K562 (cell line): ENCODE measurements at regions not wholly inside any gene's neighbourhood (a gene's known extent, or its start where the extent isn't known, plus 50 kb on each side); places are given as distances from the start of the nearest gene placed in this dataset.

ENCODE experiments used
- ATAC-seq: fragments of 200-7000 bp; cut with Tn5 transposase; 3 replicates; pipeline ENCODE4 v1.9.1; 2020; ENCODE audit warnings: moderate library complexity
- BruUV-seq: library from RNA; stranded (reverse); fragments of 400-500 nt; replicated peaks from 2 replicates; lab custom pipeline; 2021; lab: Mats Ljungman, UMichigan
- CTCF ChIA-PET: fragments of 300-600 bp; formaldehyde crosslinking; extraction: SDS; loops from one replicate; lab custom pipeline; 2021; ENCODE audit warnings: low intra/inter-chr PET ratio; lab: Yijun Ruan, JAX
- POLR2A ChIA-PET: fragments of 300-600, 350-650 bp; sonication (Branson Sonifier 250); formaldehyde crosslinking; extraction: SDS; loops from one replicate; lab custom pipeline; 2021; ENCODE audit warnings: antibody characterized with exemption, inconsistent platforms; lab: Yijun Ruan, JAX
- DNase-seq, 4 experiments: peaks; one replicate each; pipeline versions ENCODE4 v3.0.0 to v3.0.0-alpha.2; 2011 to 2018; ENCODE audit warnings: low spot score in 3 of 4, mixed read lengths in 3 of 4; ENCODE audit errors: extremely low read depth in 1 of 4
- FAIRE-seq: peaks from 2 replicates; lab custom pipeline; 2011; peaks lifted over from hg19 to GRCh38; lab: Jason Lieb, UNC
- H2AFZ ChIP-seq: 2 replicates; pipeline ENCODE4 v1.6.0; 2011; ENCODE audit warnings: low read depth, low read length, control low read depth, inconsistent platforms
- H3K27ac ChIP-seq: fragments of 200-600 bp; 3 replicates; pipeline ENCODE4 v1.8.0; 2011; ENCODE audit warnings: low read depth, mild to moderate bottlenecking, control low read depth, inconsistent platforms, low read length, moderate library complexity, mixed read lengths; ENCODE audit errors: extremely low read depth
- H3K27me3 ChIP-seq, 2 experiments: fragments of 300-600 bp in 1 of 2; 2 replicates in 1 of 2; 3 replicates in 1 of 2; pipeline versions ENCODE4 v1.6.0 to v1.8.0; 2011; ENCODE audit warnings: inconsistent platforms in 2 of 2, low read length in 2 of 2, mild to moderate bottlenecking in 1 of 2, mixed read lengths in 1 of 2, moderate library complexity in 1 of 2; ENCODE audit not compliant: control insufficient read depth in 2 of 2, insufficient read depth in 2 of 2
- H3K36me3 ChIP-seq: fragments of 300-600 bp; 3 replicates; pipeline ENCODE4 v1.8.0; 2011; ENCODE audit warnings: mild to moderate bottlenecking, low read length, inconsistent platforms; ENCODE audit not compliant: control insufficient read depth, insufficient read depth
- H3K4me1 ChIP-seq, 2 experiments: fragments of 200-600 bp in 1 of 2; replicated peaks in 1 of 2; 2 replicates in 1 of 2; 3 replicates in 1 of 2; pipeline versions ENCODE4 v1.5.1 to v1.8.0; 2011; ENCODE audit warnings: inconsistent platforms in 2 of 2, low read length in 2 of 2, mild to moderate bottlenecking in 1 of 2, mixed read lengths in 1 of 2, moderate library complexity in 1 of 2; ENCODE audit not compliant: control insufficient read depth in 2 of 2, insufficient read depth in 2 of 2
- H3K4me2 ChIP-seq: 2 replicates; pipeline ENCODE4 v1.6.1; 2011; ENCODE audit warnings: low read length, control low read depth, inconsistent platforms, mixed read lengths; ENCODE audit not compliant: insufficient read depth
- H3K4me3 ChIP-seq: fragments of 200-600 bp; sonication (generic), shearing (Covaris generic); 2 replicates; pipeline ENCODE4 v1.5.1; 2016; ENCODE audit warnings: control low read depth, inconsistent platforms
- H3K79me2 ChIP-seq: fragments of 200-600 bp; 3 replicates; pipeline ENCODE4 v1.8.0; 2011; ENCODE audit warnings: low read length, inconsistent platforms; ENCODE audit not compliant: control insufficient read depth, insufficient read depth
- H3K9ac ChIP-seq, 2 experiments: 2 replicates each; pipeline versions ENCODE4 v1.6.0 to v1.6.1; 2011; ENCODE audit warnings: low read depth in 2 of 2, low read length in 2 of 2, control low read depth in 1 of 2, inconsistent platforms in 1 of 2, mild to moderate bottlenecking in 1 of 2, mixed read lengths in 1 of 2; ENCODE audit not compliant: insufficient read depth in 1 of 2
- H3K9me1 ChIP-seq: one replicate; pipeline ENCODE4 v1.6.0; 2011; ENCODE audit warnings: inconsistent platforms, mild to moderate bottlenecking, low read length, moderate library complexity; ENCODE audit not compliant: control insufficient read depth, insufficient read depth
- H3K9me3 ChIP-seq: replicated peaks from 2 replicates; pipeline ENCODE4 v1.5.1; 2011; ENCODE audit warnings: low read depth, low read length, inconsistent platforms; ENCODE audit not compliant: control insufficient read depth, insufficient read depth
- H4K20me1 ChIP-seq: replicated peaks from 2 replicates; pipeline ENCODE4 v1.6.1; 2011; ENCODE audit warnings: low read length, inconsistent platforms, mixed read lengths; ENCODE audit not compliant: control insufficient read depth, insufficient read depth
- CC2D1A ChIP-seq: fragments of 450-650 bp; IDR thresholded peaks from 2 replicates; pipeline ENCODE4 v1.6.1; 2017; ENCODE audit warnings: mild to moderate bottlenecking
- EHMT2 ChIP-seq: fragments of 450-650 bp; IDR thresholded peaks from 2 replicates; pipeline ENCODE4 v1.6.1; 2018; ENCODE audit warnings: antibody characterized with exemption
- L3MBTL2 ChIP-seq: fragments of 450-650 bp; IDR thresholded peaks from 2 replicates; pipeline ENCODE4 v1.6.1; 2016; ENCODE audit warnings: mild to moderate bottlenecking, moderate library complexity
- MEIS2 ChIP-seq: fragments of 450-650 bp; IDR thresholded peaks from 2 replicates; pipeline ENCODE4 v1.6.1; 2014; ENCODE audit warnings: mild to moderate bottlenecking; ENCODE audit not compliant: partially characterized antibody
- MIER1 ChIP-seq: fragments of 450-650 bp; IDR thresholded peaks from 2 replicates; pipeline ENCODE4 v1.6.1; 2016; ENCODE audit warnings: antibody characterized with exemption, mild to moderate bottlenecking, low read depth
- POLR2G ChIP-seq: fragments of 200-400 bp; formaldehyde crosslinking; IDR thresholded peaks from 2 replicates; pipeline ENCODE4 v1.6.1; 2017; ENCODE audit warnings: low read depth, mild to moderate bottlenecking, antibody characterized with exemption, low read length, moderate library complexity
- THRB ChIP-seq: fragments of 450-650 bp; formaldehyde crosslinking; conservative IDR thresholded peaks from 2 replicates; pipeline ENCODE4 v1.4.0; 2022; ENCODE audit warnings: mild to moderate bottlenecking, missing genetic modification characterization
- ZEB2 ChIP-seq: fragments of 450-650 bp; IDR thresholded peaks from 2 replicates; pipeline ENCODE4 v1.6.1; 2016
- ZNF253 ChIP-seq: fragments of 250-450 bp; sonication (Bioruptor Pico); conservative IDR thresholded peaks from 2 replicates; pipeline ENCODE4 v1.6.1; 2021; ENCODE audit warnings: mild to moderate bottlenecking
- ZZZ3 ChIP-seq: fragments of 450-650 bp; IDR thresholded peaks from 2 replicates; pipeline ENCODE4 v1.6.1; 2016; ENCODE audit warnings: antibody characterized with exemption, mild to moderate bottlenecking, moderate library complexity
- WGBS: fragments of 100-300 bp; shearing (Covaris generic); methylation state at CpG from one replicate; pipeline ENCODE4 v1.1.6; 2016; ENCODE audit warnings: low coverage, mixed read lengths; ENCODE audit not compliant: insufficient coverage; ENCODE audit errors: missing lambda C conversion rate; 5-methylcytosine and 5-hydroxymethylcytosine counted together
- in situ Hi-C: fragments of 300-500 bp; cut with MboI; formaldehyde crosslinking; loops from 4 replicates; pipeline ENCODE4 v1.15.0; 2018; ENCODE audit warnings: inconsistent platforms, mixed read lengths
- intact Hi-C: fragments of 100-400 bp; cut with micrococcal nuclease; formaldehyde crosslinking; loops from 2 replicates; pipeline ENCODE4 v1.14.2; 2022
- TF ChIP-seq, protein P1 (sequence below): fragments of 450-650 bp; IDR thresholded peaks from one replicate; pipeline ENCODE4 v1.6.1; 2018; ENCODE audit warnings: mild to moderate bottlenecking, moderate library complexity; ENCODE audit not compliant: partially characterized antibody
- TF ChIP-seq, protein P2 (sequence below): fragments of 250-450 bp; sonication (Bioruptor Pico); IDR thresholded peaks from 2 replicates; pipeline ENCODE4 v1.4.0; 2020; ENCODE audit warnings: borderline replicate concordance

- H3K36me3 ChIP-seq = no peaks in the 10 kb centered on the region
- no peaks in the 10 kb centered on the region for H3K9me1 ChIP-seq
- H2AFZ ChIP-seq = no peak overlapping the region
- peaks cover 0 to 3% of the 10 kb centered on the region in 2 experiments; a peak in 1 of 5 replicates for H3K27me3 ChIP-seq
- CTCF ChIA-PET = no interaction called here
- H3K4me1 ChIP-seq = no peaks in the 10 kb centered on the region
- H3K79me2 ChIP-seq = no peaks in the 10 kb centered on the region
- FAIRE-seq = no peak
- no peak for TF ChIP-seq MIER1
- TF ChIP-seq, protein P1, sequence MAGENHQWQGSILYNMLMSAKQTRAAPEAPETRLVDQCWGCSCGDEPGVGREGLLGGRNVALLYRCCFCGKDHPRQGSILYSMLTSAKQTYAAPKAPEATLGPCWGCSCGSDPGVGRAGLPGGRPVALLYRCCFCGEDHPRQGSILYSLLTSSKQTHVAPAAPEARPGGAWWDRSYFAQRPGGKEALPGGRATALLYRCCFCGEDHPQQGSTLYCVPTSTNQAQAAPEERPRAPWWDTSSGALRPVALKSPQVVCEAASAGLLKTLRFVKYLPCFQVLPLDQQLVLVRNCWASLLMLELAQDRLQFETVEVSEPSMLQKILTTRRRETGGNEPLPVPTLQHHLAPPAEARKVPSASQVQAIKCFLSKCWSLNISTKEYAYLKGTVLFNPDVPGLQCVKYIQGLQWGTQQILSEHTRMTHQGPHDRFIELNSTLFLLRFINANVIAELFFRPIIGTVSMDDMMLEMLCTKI = no peak
- TF ChIP-seq EHMT2 = no peak
- no peak for TF ChIP-seq MEIS2
- TF ChIP-seq L3MBTL2 = no peak
- TF ChIP-seq ZZZ3 = no peak
- TF ChIP-seq CC2D1A = no peak
- no peak for TF ChIP-seq THRB
- TF ChIP-seq ZNF253 (CRISPR knock-in tag) = no peak
- no peak for TF ChIP-seq POLR2G
- TF ChIP-seq, protein P2, sequence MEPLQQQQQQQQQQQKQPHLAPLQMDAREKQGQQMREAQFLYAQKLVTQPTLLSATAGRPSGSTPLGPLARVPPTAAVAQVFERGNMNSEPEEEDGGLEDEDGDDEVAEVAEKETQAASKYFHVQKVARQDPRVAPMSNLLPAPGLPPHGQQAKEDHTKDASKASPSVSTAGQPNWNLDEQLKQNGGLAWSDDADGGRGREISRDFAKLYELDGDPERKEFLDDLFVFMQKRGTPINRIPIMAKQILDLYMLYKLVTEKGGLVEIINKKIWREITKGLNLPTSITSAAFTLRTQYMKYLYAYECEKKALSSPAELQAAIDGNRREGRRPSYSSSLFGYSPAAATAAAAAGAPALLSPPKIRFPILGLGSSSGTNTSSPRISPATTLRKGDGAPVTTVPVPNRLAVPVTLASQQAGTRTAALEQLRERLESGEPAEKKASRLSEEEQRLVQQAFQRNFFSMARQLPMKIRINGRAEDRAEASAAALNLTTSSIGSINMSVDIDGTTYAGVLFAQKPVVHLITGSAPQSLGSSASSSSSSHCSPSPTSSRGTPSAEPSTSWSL (CRISPR knock-in tag) = no peak
- no peak for TF ChIP-seq ZEB2
- no peak for DNase-seq
- no TSS peak for BruUV-seq
- in situ Hi-C loops (no loop called here), intact Hi-C loops (no loop called here)
- no peaks in the 10 kb centered on the region for H3K9me3 ChIP-seq
- H3K4me3 ChIP-seq = no peak overlapping the region
- H3K9ac ChIP-seq = no peak overlapping the region
- POLR2A ChIA-PET = no interaction called here
- H3K27ac ChIP-seq = no peak overlapping the region
- no peak for ATAC-seq
- 1% methylated on average over 9 of the region's 9 CpGs for WGBS
- no peak overlapping the region for H3K4me2 ChIP-seq
- no peaks in the 10 kb centered on the region for H4K20me1 ChIP-seq
Observed at GRCh38 chr17:72476134-72476533, 355.3 kb downstream of the SOX9 start.
